NT2/D1 (cell line): ENCODE measurements at regions not wholly inside any gene's neighbourhood (a gene's known extent, or its start where the extent isn't known, plus 50 kb on each side); places are given as distances from the start of the nearest gene placed in this dataset.

Experiments
- DNase-seq: peaks from one replicate; pipeline ENCODE4 v3.0.0-alpha.2; 2011; ENCODE audit warnings: low read depth, low spot score
- H3K27me3 ChIP-seq: 2 replicates; pipeline ENCODE4 v1.6.0; 2011; ENCODE audit warnings: mild to moderate bottlenecking; ENCODE audit not compliant: insufficient read length, insufficient read depth
- H3K36me3 ChIP-seq: 2 replicates; pipeline ENCODE4 v1.6.1; 2011; ENCODE audit warnings: mild to moderate bottlenecking, low read length, mixed read lengths; ENCODE audit not compliant: insufficient read depth, insufficient read length
- H3K4me1 ChIP-seq: 2 replicates; pipeline ENCODE4 v1.5.1; 2011; ENCODE audit not compliant: insufficient read depth, insufficient read length
- H3K4me3 ChIP-seq: 2 replicates; pipeline ENCODE4 v1.5.1; 2011; ENCODE audit warnings: low read depth; ENCODE audit not compliant: insufficient read length
- H3K9ac ChIP-seq: 2 replicates; pipeline ENCODE4 v1.6.0; 2011; ENCODE audit warnings: low read depth; ENCODE audit not compliant: insufficient read length
- H3K9me3 ChIP-seq: 2 replicates; pipeline ENCODE4 v1.5.1; 2011; ENCODE audit warnings: mild to moderate bottlenecking, low read length; ENCODE audit not compliant: insufficient read depth
- SUZ12 ChIP-seq: IDR thresholded peaks from 2 replicates; pipeline ENCODE4 v1.6.1; 2011; ENCODE audit not compliant: insufficient read length, insufficient read depth; ENCODE audit errors: extremely low read depth
- YY1 ChIP-seq: IDR thresholded peaks from 2 replicates; pipeline ENCODE4 v1.6.1; 2011; ENCODE audit not compliant: insufficient read length, insufficient read depth
- ZNF274 ChIP-seq: IDR thresholded peaks from 2 replicates; pipeline ENCODE4 v1.6.1; 2011; ENCODE audit warnings: mild to moderate bottlenecking, low read depth, low read length

DNA sequence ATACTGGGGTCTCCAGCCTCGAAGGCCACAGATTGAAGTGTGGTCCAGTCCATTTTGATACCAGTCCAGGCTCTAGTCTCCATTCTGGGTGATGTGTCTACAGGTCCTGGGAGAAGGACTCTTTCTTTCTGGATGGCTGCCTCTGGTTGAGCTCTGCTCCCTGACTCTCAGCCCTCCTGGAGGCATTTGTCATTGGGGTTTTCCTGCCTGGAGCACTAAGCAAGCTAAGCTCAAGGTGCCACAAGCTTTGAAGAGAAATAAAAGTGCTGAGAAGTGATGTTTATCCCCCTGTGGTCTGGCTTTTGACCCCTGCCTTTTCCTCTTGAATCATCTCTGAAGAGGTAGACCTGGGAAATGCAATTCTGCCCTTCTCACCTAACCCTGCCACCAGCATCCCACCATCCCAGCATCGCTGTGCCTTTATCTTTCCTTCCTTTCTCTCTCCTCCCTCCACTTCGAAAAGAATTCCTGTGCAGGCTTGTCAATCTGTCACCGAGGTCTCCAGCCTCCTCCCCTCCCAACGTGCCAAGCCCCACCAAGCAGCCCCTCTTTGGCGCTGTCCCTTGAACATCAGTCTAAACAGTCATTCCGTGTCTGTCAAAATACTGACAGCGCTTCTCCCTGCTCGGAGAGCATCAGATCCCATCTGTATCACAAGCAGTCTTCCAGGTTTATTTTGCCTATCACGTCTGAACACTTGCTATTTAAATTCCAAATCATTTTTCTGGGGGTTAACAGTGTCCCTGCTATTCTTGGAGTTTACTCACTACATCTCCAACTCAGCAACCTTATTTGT is 334.6 kb upstream of the SLC14A2 start:
- H3K27me3 ChIP-seq = no peaks in the 10 kb centered on the region
- no peak overlapping the region for H3K4me3 ChIP-seq
- no peak for TF ChIP-seq SUZ12
- no peak for TF ChIP-seq YY1
- TF ChIP-seq ZNF274 = no peak
- DNase-seq = no peak
- H3K9me3 ChIP-seq = no peaks in the 10 kb centered on the region; the same call in 1 of the 2 replicates
- no peak overlapping the region for H3K9ac ChIP-seq
- H3K36me3 ChIP-seq = no peaks in the 10 kb centered on the region
- H3K4me1 ChIP-seq = no peaks in the 10 kb centered on the region

DNA sequence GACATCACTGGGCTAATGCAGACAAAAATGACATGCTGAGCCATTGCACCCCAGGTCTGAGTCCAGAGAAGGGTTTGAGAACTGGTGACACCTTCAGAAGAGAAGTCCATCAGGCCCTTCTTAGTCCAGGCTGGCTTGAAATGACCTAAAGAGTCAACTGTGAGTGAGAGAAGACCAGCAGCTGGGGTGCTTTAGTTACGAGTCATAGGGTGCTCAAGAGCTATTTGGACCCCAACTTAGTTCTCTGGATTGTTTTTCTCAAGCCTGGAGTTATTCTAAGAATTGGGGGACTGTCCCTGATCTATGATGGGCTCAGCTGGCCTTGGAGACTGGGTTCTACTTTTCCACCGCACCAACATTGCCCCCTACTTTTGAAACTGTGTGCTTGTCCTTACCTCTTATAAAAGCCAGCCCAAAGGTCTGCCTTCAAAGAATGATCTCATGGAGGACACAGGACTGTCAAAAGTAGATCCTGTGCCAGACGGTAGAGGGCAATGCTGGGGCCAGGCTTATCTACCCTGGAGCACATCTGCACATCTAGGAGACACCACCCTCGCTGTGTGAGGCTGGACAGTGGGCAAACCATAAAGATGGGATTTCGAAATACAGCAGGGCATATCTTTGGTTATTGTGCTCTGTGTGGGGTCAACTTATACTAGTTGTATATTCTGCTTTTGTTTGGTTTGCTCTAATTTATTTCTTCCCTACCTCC is 333.0 kb upstream of the SLC14A2 start:
- Histone ChIP-seq H3K36me3 (no peaks in the 10 kb centered on the region), H3K27me3 (no peaks in the 10 kb centered on the region), H3K4me3 (no peak overlapping the region), H3K9ac (no peak overlapping the region), H3K4me1 (no peaks in the 10 kb centered on the region), H3K9me3 (no peaks in the 10 kb centered on the region)
- no peak for TF ChIP-seq SUZ12
- TF ChIP-seq ZNF274 = no peak
- TF ChIP-seq YY1 = no peak
- no peak for DNase-seq

DNA sequence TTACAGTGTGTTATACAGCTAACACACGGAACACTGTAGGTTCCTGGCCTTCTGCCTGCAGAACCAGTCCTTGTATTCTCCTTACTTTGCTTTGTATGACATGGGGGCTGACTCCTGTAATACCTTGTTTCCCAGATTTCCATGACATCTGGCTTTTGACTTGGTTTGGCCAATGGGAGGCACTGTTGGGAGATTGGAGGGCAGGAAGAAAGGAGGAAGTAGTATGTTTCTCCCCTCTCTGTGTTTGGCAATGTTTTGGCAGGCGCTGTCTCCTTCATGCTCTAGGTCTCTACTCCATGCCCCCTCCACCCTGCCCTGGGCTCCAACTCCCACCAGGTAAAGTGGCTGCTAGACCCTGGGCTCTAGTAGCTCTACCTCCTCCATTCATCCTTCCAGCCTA is 331.1 kb upstream of the SLC14A2 start:
- Histone ChIP-seq H3K27me3 (no peaks in the 10 kb centered on the region), H3K36me3 (no peaks in the 10 kb centered on the region), H3K4me1 (no peaks in the 10 kb centered on the region), H3K4me3 (no peak overlapping the region), H3K9ac (no peak overlapping the region), H3K9me3 (no peaks in the 10 kb centered on the region)
- no peak for DNase-seq
- TF ChIP-seq SUZ12 = no peak
- no peak for TF ChIP-seq ZNF274
- TF ChIP-seq YY1 = no peak

DNA sequence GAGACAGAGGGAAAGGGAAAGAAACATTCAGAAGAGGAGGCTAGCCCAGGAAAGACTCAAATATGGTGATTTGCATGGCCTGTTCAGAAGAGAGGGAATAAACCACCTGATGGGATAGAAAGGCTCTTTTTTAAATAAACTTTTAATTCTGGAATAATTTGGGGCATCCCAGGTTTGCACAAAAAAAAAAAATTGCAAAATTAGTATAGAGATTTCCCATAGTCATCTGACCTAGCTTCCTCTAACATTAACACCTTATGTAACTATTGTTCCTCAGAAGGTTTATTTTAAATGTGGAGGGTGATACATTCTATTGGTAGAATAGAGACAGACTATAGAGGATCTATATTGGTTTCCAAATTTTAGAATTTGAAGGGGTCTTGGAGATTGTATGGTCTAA is 330.4 kb upstream of the SLC14A2 start:
- H3K36me3 ChIP-seq = no peaks in the 10 kb centered on the region
- H3K9me3 ChIP-seq = no peaks in the 10 kb centered on the region
- no peaks in the 10 kb centered on the region for H3K4me1 ChIP-seq
- DNase-seq = no peak
- H3K27me3 ChIP-seq = no peaks in the 10 kb centered on the region
- H3K9ac ChIP-seq = no peak overlapping the region
- TF ChIP-seq ZNF274 (no peak), YY1 (no peak), SUZ12 (no peak)
- H3K4me3 ChIP-seq = no peak overlapping the region

DNA sequence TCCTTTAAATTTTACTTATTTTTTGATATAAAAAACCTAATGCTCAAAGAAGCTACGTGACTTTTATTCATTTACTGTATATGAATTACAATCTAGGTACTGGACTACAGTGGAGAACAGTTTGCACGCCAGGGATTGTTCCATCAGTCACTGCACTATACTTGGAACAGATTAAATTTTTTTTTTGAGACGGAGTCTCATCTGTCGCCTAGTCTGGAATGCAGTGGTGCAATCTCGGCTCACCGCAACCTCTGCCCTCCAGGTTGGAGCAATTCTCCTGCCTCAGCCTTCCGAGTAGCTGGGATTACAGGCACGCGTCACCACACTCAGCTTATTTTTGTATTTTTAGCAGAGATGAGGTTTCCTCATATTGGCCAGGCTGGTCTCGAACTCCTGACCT is 330.0 kb upstream of the SLC14A2 start:
- H3K9ac ChIP-seq = no peak overlapping the region
- H3K27me3 ChIP-seq = no peaks in the 10 kb centered on the region
- no peaks in the 10 kb centered on the region for H3K9me3 ChIP-seq
- no peaks in the 10 kb centered on the region for H3K4me1 ChIP-seq
- H3K36me3 ChIP-seq = no peaks in the 10 kb centered on the region
- no peak overlapping the region for H3K4me3 ChIP-seq
- no peak for DNase-seq
- TF ChIP-seq YY1 (no peak), ZNF274 (no peak), SUZ12 (no peak)

DNA sequence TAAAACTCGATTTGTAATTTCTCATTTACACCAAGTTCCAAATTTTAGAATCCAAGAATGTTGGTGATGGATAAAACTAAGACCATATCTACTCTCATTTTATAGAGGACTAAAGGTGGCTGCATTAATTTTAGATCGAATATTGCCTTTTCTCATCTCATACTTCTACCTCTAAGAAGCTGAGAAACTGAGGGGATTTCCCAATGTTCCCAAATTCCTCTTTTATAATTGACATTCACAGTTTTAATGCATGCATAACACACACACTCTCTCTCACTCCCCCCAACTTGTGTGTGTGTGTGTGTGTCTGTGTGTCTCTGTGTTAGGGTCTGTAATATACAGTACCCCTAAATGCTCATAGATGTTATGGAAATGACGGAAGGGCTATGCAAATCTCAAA is 328.8 kb upstream of the SLC14A2 start:
- DNase-seq = no peak
- no peaks in the 10 kb centered on the region for H3K36me3 ChIP-seq
- H3K9me3 ChIP-seq = no peaks in the 10 kb centered on the region
- H3K27me3 ChIP-seq = no peaks in the 10 kb centered on the region
- no peak overlapping the region for H3K9ac ChIP-seq
- H3K4me3 ChIP-seq = no peak overlapping the region
- TF ChIP-seq YY1 (no peak), ZNF274 (no peak), SUZ12 (no peak)
- no peaks in the 10 kb centered on the region for H3K4me1 ChIP-seq

DNA sequence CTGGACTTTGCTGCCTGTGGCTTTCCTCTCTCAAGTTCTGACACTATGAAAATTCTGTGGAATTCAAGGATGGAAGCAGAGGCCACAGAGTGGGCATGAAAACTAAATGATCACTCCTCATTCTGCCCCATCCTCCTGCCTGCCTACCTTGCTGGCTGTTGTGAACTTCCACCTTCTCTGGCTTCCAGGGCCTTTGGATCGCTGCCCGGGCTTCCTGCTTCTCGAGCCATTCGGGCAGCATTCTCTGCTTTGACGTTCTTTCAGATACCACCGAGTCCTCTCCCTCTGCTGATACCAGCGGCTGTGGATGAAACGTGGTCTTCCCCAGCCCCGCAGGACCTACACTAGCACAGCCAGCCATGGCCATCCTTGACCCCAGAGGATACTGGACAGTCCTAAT is 327.7 kb upstream of the SLC14A2 start:
- TF ChIP-seq SUZ12 = no peak
- TF ChIP-seq YY1 = no peak
- Histone ChIP-seq H3K9me3 (no peaks in the 10 kb centered on the region), H3K9ac (no peak overlapping the region), H3K36me3 (no peaks in the 10 kb centered on the region), H3K4me1 (no peaks in the 10 kb centered on the region), H3K4me3 (no peak overlapping the region), H3K27me3 (no peaks in the 10 kb centered on the region)
- no peak for DNase-seq
